Liver (tissue), 8 donors: ENCODE measurements at regions not wholly inside any gene's neighbourhood (a gene's known extent, or its start where the extent isn't known, plus 50 kb on each side); places are given as distances from the start of the nearest gene placed in this dataset.

Experiments
- DNase-seq: peaks from one replicate; pipeline ENCODE4 v3.0.0-alpha.2; 2017; ENCODE audit warnings: low spot score
- H3K27ac ChIP-seq, 2 donors: one replicate each; pipeline ENCODE4 v1.7.0; 2013; ENCODE audit warnings: inconsistent platforms in 2 of 2, low read length in 2 of 2, control low read depth in 1 of 2, low read depth in 1 of 2, mild to moderate bottlenecking in 1 of 2
- H3K27me3 ChIP-seq, 4 donors: one replicate each; pipeline versions ENCODE4 v1.6.1 to v1.7.0; 2013; ENCODE audit warnings: low read length in 3 of 4, inconsistent platforms in 1 of 4, mild to moderate bottlenecking in 1 of 4, moderate library complexity in 1 of 4; ENCODE audit not compliant: control insufficient read depth in 4 of 4, insufficient read depth in 4 of 4
- H3K36me3 ChIP-seq, 4 donors: one replicate each; pipeline versions ENCODE4 v1.6.1 to v1.7.0; 2013; ENCODE audit warnings: low read length in 3 of 4, mild to moderate bottlenecking in 3 of 4, low read depth in 1 of 4, moderate library complexity in 1 of 4; ENCODE audit not compliant: control insufficient read depth in 4 of 4, insufficient read depth in 3 of 4
- H3K4me1 ChIP-seq, 4 donors: one replicate each; pipeline versions ENCODE4 v1.6.1 to v1.7.0; 2013; ENCODE audit warnings: low read length in 3 of 4, mild to moderate bottlenecking in 3 of 4, moderate library complexity in 1 of 4; ENCODE audit not compliant: control insufficient read depth in 4 of 4, insufficient read depth in 4 of 4
- H3K4me3 ChIP-seq, 3 donors: one replicate each; pipeline versions ENCODE4 v1.6.1 to v1.7.0; 2013; ENCODE audit warnings: low read length in 3 of 3, control low read depth in 1 of 3, low read depth in 1 of 3, mild to moderate bottlenecking in 1 of 3
- H3K9ac ChIP-seq, 2 donors: one replicate each; pipeline ENCODE4 v1.7.0; 2013; ENCODE audit warnings: low read length in 2 of 2, mild to moderate bottlenecking in 2 of 2, moderate library complexity in 2 of 2, control low read depth in 1 of 2, low read depth in 1 of 2
- H3K9me3 ChIP-seq, 4 donors: one replicate each; pipeline versions ENCODE4 v1.6.1 to v1.7.0; 2013; ENCODE audit warnings: low read length in 3 of 4; ENCODE audit not compliant: control insufficient read depth in 4 of 4
- ATF3 ChIP-seq: IDR thresholded peaks from 2 replicates; pipeline ENCODE4 v1.6.1; 2016; ENCODE audit warnings: antibody characterized with exemption
- EGR1 ChIP-seq, 2 donors: IDR thresholded peaks; 2 replicates each; pipeline ENCODE4 v1.6.1; 2016 to 2018; ENCODE audit warnings: antibody characterized with exemption in 2 of 2, low read depth in 2 of 2
- FOXA1 ChIP-seq: IDR thresholded peaks from 2 replicates; pipeline ENCODE4 v1.6.1; 2016; ENCODE audit warnings: antibody characterized with exemption
- GABPA ChIP-seq, 2 donors: IDR thresholded peaks in 1 of 2; conservative IDR thresholded peaks in 1 of 2; 2 replicates each; pipeline ENCODE4 v1.6.1; 2016; ENCODE audit warnings: antibody characterized with exemption in 2 of 2, mild to moderate bottlenecking in 1 of 2, moderate library complexity in 1 of 2
- HNF4A ChIP-seq, 2 donors: conservative IDR thresholded peaks; 2 replicates each; pipeline ENCODE4 v1.6.1; 2016; ENCODE audit warnings: antibody characterized with exemption in 2 of 2, mild to moderate bottlenecking in 2 of 2
- JUND ChIP-seq, 2 donors: IDR thresholded peaks; 2 replicates each; pipeline ENCODE4 v1.6.1; 2016; ENCODE audit warnings: antibody characterized with exemption in 2 of 2
- MAX ChIP-seq: IDR thresholded peaks from 2 replicates; pipeline ENCODE4 v1.6.1; 2016; ENCODE audit warnings: antibody characterized with exemption
- NR2F2 ChIP-seq: IDR thresholded peaks from 2 replicates; pipeline ENCODE4 v1.6.1; 2016; ENCODE audit warnings: antibody characterized with exemption
- RAD21 ChIP-seq, 2 donors: IDR thresholded peaks; 2 replicates each; pipeline ENCODE4 v1.6.1; 2016; ENCODE audit warnings: antibody characterized with exemption in 2 of 2, mild to moderate bottlenecking in 2 of 2
- RXRA ChIP-seq, 2 donors: IDR thresholded peaks; 2 replicates each; pipeline ENCODE4 v1.6.1; 2017 to 2018; ENCODE audit warnings: antibody characterized with exemption in 2 of 2, mild to moderate bottlenecking in 1 of 2
- SP1 ChIP-seq: IDR thresholded peaks from 2 replicates; pipeline ENCODE4 v1.6.1; 2018; ENCODE audit warnings: antibody characterized with exemption, mild to moderate bottlenecking
- TAF1 ChIP-seq: conservative IDR thresholded peaks from 2 replicates; pipeline ENCODE4 v1.6.1; 2016; ENCODE audit warnings: antibody characterized with exemption, mild to moderate bottlenecking
- YY1 ChIP-seq: IDR thresholded peaks from 2 replicates; pipeline ENCODE4 v1.6.1; 2016; ENCODE audit warnings: antibody characterized with exemption, mild to moderate bottlenecking
- ZBTB33 ChIP-seq: IDR thresholded peaks from 2 replicates; pipeline ENCODE4 v1.6.1; 2016; ENCODE audit warnings: antibody characterized with exemption
- WGBS: extraction: QIAGEN DNeasy Blood & Tissue Kit; methylation state at CpG from one replicate; pipeline ENCODE4 v1.1.7; 2013; 5-methylcytosine and 5-hydroxymethylcytosine counted together
- TF ChIP-seq, protein P1 (sequence below): fragments of 150-350 bp; IDR thresholded peaks from 2 replicates; pipeline ENCODE4 v1.5.1; 2017; ENCODE audit warnings: improper control_type of control experiment, low read depth, low read length; ENCODE audit not compliant: missing input control
- TF ChIP-seq, protein P2 (sequence below): IDR thresholded peaks from 2 replicates; pipeline ENCODE4 v1.6.1; 2016; ENCODE audit warnings: antibody characterized with exemption, mild to moderate bottlenecking
- donor health status: healthy.
- donor health status: healthy.
- donor health status: healthy.
- donor health status: healthy.
- donor health status: healthy.

DNA sequence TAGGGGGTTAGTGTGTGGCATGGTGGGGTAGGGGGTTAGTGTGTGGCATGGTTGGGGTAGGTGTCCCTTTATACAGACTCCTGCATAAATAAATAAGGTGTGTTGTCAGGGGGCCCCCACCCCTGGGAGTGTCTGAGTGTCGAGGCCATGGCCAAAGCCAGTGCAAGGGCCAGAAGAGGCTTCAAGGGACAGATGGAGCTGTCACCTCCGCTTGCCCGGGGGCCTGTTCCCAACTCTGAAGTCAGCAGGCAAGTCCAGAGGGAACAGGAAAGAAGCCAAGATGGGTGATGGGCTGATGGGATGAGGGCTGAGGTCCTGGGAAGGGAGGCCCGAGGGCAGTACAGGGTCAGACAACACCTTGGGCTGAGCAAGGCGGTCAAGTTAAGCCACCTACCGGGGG is 997.8 kb downstream of the BRD1 start:
- H3K4me1 ChIP-seq, result no peaks in the 10 kb centered on the region
- TF ChIP-seq ZBTB33 (no peak), SP1 (no peak), MAX (no peak), ATF3 (no peak), FOXA1 (no peak), RAD21 (IDR thresholded peaks at IDR 0.05) (no peak), YY1 (no peak), JUND (IDR thresholded peaks at IDR 0.05) (no peak), HNF4A (conservative IDR thresholded peaks at IDR 0.05) (no peak), TAF1 (no peak), RXRA (IDR thresholded peaks at IDR 0.05) (no peak), NR2F2 (no peak), EGR1 (IDR thresholded peaks at IDR 0.05; ENCODE audit: low read depth in 2 of 2) (no peak)
- TF ChIP-seq, protein P1, sequence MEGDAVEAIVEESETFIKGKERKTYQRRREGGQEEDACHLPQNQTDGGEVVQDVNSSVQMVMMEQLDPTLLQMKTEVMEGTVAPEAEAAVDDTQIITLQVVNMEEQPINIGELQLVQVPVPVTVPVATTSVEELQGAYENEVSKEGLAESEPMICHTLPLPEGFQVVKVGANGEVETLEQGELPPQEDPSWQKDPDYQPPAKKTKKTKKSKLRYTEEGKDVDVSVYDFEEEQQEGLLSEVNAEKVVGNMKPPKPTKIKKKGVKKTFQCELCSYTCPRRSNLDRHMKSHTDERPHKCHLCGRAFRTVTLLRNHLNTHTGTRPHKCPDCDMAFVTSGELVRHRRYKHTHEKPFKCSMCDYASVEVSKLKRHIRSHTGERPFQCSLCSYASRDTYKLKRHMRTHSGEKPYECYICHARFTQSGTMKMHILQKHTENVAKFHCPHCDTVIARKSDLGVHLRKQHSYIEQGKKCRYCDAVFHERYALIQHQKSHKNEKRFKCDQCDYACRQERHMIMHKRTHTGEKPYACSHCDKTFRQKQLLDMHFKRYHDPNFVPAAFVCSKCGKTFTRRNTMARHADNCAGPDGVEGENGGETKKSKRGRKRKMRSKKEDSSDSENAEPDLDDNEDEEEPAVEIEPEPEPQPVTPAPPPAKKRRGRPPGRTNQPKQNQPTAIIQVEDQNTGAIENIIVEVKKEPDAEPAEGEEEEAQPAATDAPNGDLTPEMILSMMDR, result no peak
- TF ChIP-seq, protein P2, sequence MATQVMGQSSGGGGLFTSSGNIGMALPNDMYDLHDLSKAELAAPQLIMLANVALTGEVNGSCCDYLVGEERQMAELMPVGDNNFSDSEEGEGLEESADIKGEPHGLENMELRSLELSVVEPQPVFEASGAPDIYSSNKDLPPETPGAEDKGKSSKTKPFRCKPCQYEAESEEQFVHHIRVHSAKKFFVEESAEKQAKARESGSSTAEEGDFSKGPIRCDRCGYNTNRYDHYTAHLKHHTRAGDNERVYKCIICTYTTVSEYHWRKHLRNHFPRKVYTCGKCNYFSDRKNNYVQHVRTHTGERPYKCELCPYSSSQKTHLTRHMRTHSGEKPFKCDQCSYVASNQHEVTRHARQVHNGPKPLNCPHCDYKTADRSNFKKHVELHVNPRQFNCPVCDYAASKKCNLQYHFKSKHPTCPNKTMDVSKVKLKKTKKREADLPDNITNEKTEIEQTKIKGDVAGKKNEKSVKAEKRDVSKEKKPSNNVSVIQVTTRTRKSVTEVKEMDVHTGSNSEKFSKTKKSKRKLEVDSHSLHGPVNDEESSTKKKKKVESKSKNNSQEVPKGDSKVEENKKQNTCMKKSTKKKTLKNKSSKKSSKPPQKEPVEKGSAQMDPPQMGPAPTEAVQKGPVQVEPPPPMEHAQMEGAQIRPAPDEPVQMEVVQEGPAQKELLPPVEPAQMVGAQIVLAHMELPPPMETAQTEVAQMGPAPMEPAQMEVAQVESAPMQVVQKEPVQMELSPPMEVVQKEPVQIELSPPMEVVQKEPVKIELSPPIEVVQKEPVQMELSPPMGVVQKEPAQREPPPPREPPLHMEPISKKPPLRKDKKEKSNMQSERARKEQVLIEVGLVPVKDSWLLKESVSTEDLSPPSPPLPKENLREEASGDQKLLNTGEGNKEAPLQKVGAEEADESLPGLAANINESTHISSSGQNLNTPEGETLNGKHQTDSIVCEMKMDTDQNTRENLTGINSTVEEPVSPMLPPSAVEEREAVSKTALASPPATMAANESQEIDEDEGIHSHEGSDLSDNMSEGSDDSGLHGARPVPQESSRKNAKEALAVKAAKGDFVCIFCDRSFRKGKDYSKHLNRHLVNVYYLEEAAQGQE, result no peak
- WGBS, result 93% methylated on average over 6 of the region's 6 CpGs
- H3K36me3 ChIP-seq, result no peaks in the 10 kb centered on the region
- H3K4me3 ChIP-seq, result no peak overlapping the region
- peaks cover 0 to 2% (median 0%) of the 10 kb centered on the region in 4 donors for H3K27me3 ChIP-seq
- H3K9ac ChIP-seq, result no peak overlapping the region
- no peak overlapping the region for H3K27ac ChIP-seq
- H3K9me3 ChIP-seq, result peaks cover 0 to 6% (median under 1%) of the 10 kb centered on the region in 4 donors
- no peak for DNase-seq

GRCh38 chr22:48828688-48829087 is 999.0 kb downstream of the BRD1 start:
- Histone ChIP-seq H3K4me3 (no peak overlapping the region), H3K4me1 (no peaks in the 10 kb centered on the region), H3K36me3 (no peaks in the 10 kb centered on the region), H3K9ac (no peak overlapping the region), H3K9me3 (peaks cover 0 to 6% (median under 1%) of the 10 kb centered on the region in 4 donors), H3K27ac (no peak overlapping the region), H3K27me3 (peaks cover 0 to 2% (median 0%) of the 10 kb centered on the region in 4 donors)
- no peak for DNase-seq
- WGBS, result 83% methylated on average over 5 of the region's 5 CpGs
- no peak for TF ChIP-seq GABPA (IDR thresholded peaks at IDR 0.05 in 1 of 2, conservative IDR thresholded peaks at IDR 0.05 in 1 of 2)
- no peak for TF ChIP-seq ATF3
- TF ChIP-seq HNF4A (conservative IDR thresholded peaks at IDR 0.05), result no peak
- TF ChIP-seq TAF1, result no peak
- no peak for TF ChIP-seq YY1
- TF ChIP-seq RXRA (IDR thresholded peaks at IDR 0.05), result no peak
- TF ChIP-seq SP1, result no peak
- TF ChIP-seq, protein P2, result no peak
- no peak for TF ChIP-seq NR2F2
- TF ChIP-seq FOXA1, result no peak
- TF ChIP-seq, protein P1, result no peak
- no peak for TF ChIP-seq MAX
- TF ChIP-seq EGR1 (IDR thresholded peaks at IDR 0.05; ENCODE audit: low read depth in 2 of 2), result no peak
- TF ChIP-seq RAD21 (IDR thresholded peaks at IDR 0.05), result no peak
